ENCODE measurements at regions not wholly inside any gene's neighbourhood (a gene's known extent, or its start where the extent isn't known, plus 50 kb on each side); places are given as distances from the start of the nearest gene placed in this dataset.
A peak's percentile ranks its signal among the peaks of the same experiment; 100 is the strongest.
"Not testable (repeated sequence)": the region's sequence is repeated elsewhere in the genome, so short reads cannot be mapped to it uniquely, and the experiment has no call there.

- no peak for DNase-seq (ENCODE audit: low read depth in 2 of 3, low spot score in 2 of 3)
These were observed 302.3 kb upstream of the PLD5 start for GRCh38 chr1:242826701-242827336.

- no peak for DNase-seq (ENCODE audit: low read depth in 2 of 3, low spot score in 2 of 3)
These were observed 299.9 kb upstream of the PLD5 start for GRCh38 chr1:242824435-242824834.

- no peak for DNase-seq (ENCODE audit: low read depth in 2 of 3, low spot score in 2 of 3)
These were observed 289.1 kb upstream of the PLD5 start for GRCh38 chr1:242813490-242814091.

GRCh38 chr1:242811092-242811840 is 286.8 kb upstream of the PLD5 start:
- DNase-seq (ENCODE audit: low read depth in 2 of 3, low spot score in 2 of 3): no peak

- DNase-seq (ENCODE audit: low read depth in 2 of 3, low spot score in 2 of 3): no peak
These were observed 281.8 kb upstream of the PLD5 start for GRCh38 chr1:242806324-242806723.

GRCh38 chr1:242805360-242805759 is 280.9 kb upstream of the PLD5 start:
- not testable (repeated sequence) for DNase-seq (ENCODE audit: low read depth in 2 of 3, low spot score in 2 of 3)

- DNase-seq (ENCODE audit: low read depth in 2 of 3, low spot score in 2 of 3): no peak
These were observed 278.5 kb upstream of the PLD5 start for GRCh38 chr1:242802973-242803372.

GRCh38 chr1:242800521-242800920 is 276.0 kb upstream of the PLD5 start:
- no peak for DNase-seq (ENCODE audit: low read depth in 2 of 3, low spot score in 2 of 3)

- no peak for DNase-seq (ENCODE audit: low read depth in 2 of 3, low spot score in 2 of 3)
These were observed 273.4 kb upstream of the PLD5 start for GRCh38 chr1:242797856-242798255.

- no peak for DNase-seq (ENCODE audit: low read depth in 2 of 3, low spot score in 2 of 3)
These were observed 264.3 kb upstream of the PLD5 start for GRCh38 chr1:242788771-242789170.

- no peak for DNase-seq (ENCODE audit: low read depth in 2 of 3, low spot score in 2 of 3)
These were observed 263.5 kb upstream of the PLD5 start for GRCh38 chr1:242787968-242788367.

GRCh38 chr1:242784807-242785206 is 260.3 kb upstream of the PLD5 start:
- no peak for DNase-seq (ENCODE audit: low read depth in 2 of 3, low spot score in 2 of 3)

GRCh38 chr1:242784084-242784483 is 259.6 kb upstream of the PLD5 start:
- DNase-seq (ENCODE audit: low read depth in 2 of 3, low spot score in 2 of 3): peak in 2 of 3 donors; percentile 18 to 34

GRCh38 chr1:242774256-242774655 is 249.8 kb upstream of the PLD5 start:
- no peak for DNase-seq (ENCODE audit: low read depth in 2 of 3, low spot score in 2 of 3)

GRCh38 chr1:242770366-242770765 is 245.9 kb upstream of the PLD5 start:
- DNase-seq (ENCODE audit: low read depth in 2 of 3, low spot score in 2 of 3): no peak

- DNase-seq (ENCODE audit: low read depth in 2 of 3, low spot score in 2 of 3): no peak
These were observed 239.7 kb upstream of the PLD5 start for GRCh38 chr1:242764161-242764560.

GRCh38 chr1:242761556-242761955 is 237.1 kb upstream of the PLD5 start:
- DNase-seq (ENCODE audit: low read depth in 2 of 3, low spot score in 2 of 3): no peak

- no peak for DNase-seq (ENCODE audit: low read depth in 2 of 3, low spot score in 2 of 3)
These were observed 230.4 kb upstream of the PLD5 start for GRCh38 chr1:242754926-242755325.

GRCh38 chr1:242754125-242754524 is 229.6 kb upstream of the PLD5 start:
- no peak for DNase-seq (ENCODE audit: low read depth in 2 of 3, low spot score in 2 of 3)

GRCh38 chr1:242747233-242747632 is 222.7 kb upstream of the PLD5 start:
- no peak for DNase-seq (ENCODE audit: low read depth in 2 of 3, low spot score in 2 of 3)

- no peak for DNase-seq (ENCODE audit: low read depth in 2 of 3, low spot score in 2 of 3)
These were observed 220.6 kb upstream of the PLD5 start for GRCh38 chr1:242745079-242745478.

Measured in hematopoietic multipotent progenitor cell (in vitro differentiated cells).